Mucosa of descending colon (tissue), 3 donors: ENCODE measurements at regions not wholly inside any gene's neighbourhood (a gene's known extent, or its start where the extent isn't known, plus 50 kb on each side); places are given as distances from the start of the nearest gene placed in this dataset.

ENCODE experiments used
- ATAC-seq: fragments of 200-7000 bp; cut with Tn5 transposase; one replicate; pipeline ENCODE4 v1.9.1; 2020; ENCODE audit warnings: mild to moderate bottlenecking, moderate library complexity
- DNase-seq, 3 donors: peaks; one replicate each; pipeline ENCODE4 v3.0.0-alpha.2; 2020
- H3K36me3 ChIP-seq: fragments of 200-600 bp; one replicate; pipeline ENCODE4 v1.8.0; 2021; ENCODE audit warnings: low read depth, mild to moderate bottlenecking
- H3K4me1 ChIP-seq: fragments of 200-600 bp; one replicate; pipeline ENCODE4 v1.8.0; 2021; ENCODE audit warnings: low read depth, mild to moderate bottlenecking
- H3K4me3 ChIP-seq: fragments of 200-600 bp; one replicate; pipeline ENCODE4 v1.8.0; 2021; ENCODE audit warnings: mild to moderate bottlenecking
- H3K9me3 ChIP-seq: fragments of 200-600 bp; one replicate; pipeline ENCODE4 v1.8.0; 2021; ENCODE audit warnings: mild to moderate bottlenecking
- CTCF ChIP-seq: fragments of 200-600 bp; IDR thresholded peaks from one replicate; pipeline ENCODE4 v1.8.0; 2022; ENCODE audit warnings: antibody characterized with exemption, mild to moderate bottlenecking
- intact Hi-C, 2 donors: fragments of 100-400 bp; cut with DNase I in 1 of 2; cut with micrococcal nuclease in 1 of 2; formaldehyde crosslinking; loops; one replicate each; pipeline versions ENCODE4 v1.11.0 to v1.11.1; 2022; cut with DNase I, micrococcal nuclease
- donor health status: DM: no; HTN: no; CAD: no; lungs with moderate emphysema.
- donor health status: DM: no; HTN: no; CAD: no.
- donor health status: DM: no; HTN: yes; CAD: no.

- no peaks in the 10 kb centered on the region for H3K9me3 ChIP-seq
- ATAC-seq (no peak), DNase-seq (no peak)
- TF ChIP-seq CTCF: no peak
- H3K4me1 ChIP-seq: no peaks in the 10 kb centered on the region
- intact Hi-C loops: no loop called here
- no peak overlapping the region for H3K4me3 ChIP-seq
- no peaks in the 10 kb centered on the region for H3K36me3 ChIP-seq
These were observed 377.3 kb upstream of the KLF12 start for GRCh38 chr13:74511523-74511922.

GRCh38 chr13:74487091-74487722, 353.0 kb upstream of the KLF12 start:
- H3K4me1 ChIP-seq: no peaks in the 10 kb centered on the region
- TF ChIP-seq CTCF: no peak
- H3K4me3 ChIP-seq: no peak overlapping the region
- no peak for DNase-seq
- intact Hi-C loops: no loop called here
- no peak for ATAC-seq
- no peaks in the 10 kb centered on the region for H3K9me3 ChIP-seq
- no peaks in the 10 kb centered on the region for H3K36me3 ChIP-seq

GRCh38 chr13:74485757-74486156, 351.6 kb upstream of the KLF12 start:
- Histone ChIP-seq H3K4me3 (no peak overlapping the region), H3K4me1 (no peaks in the 10 kb centered on the region), H3K9me3 (no peaks in the 10 kb centered on the region), H3K36me3 (no peaks in the 10 kb centered on the region)
- no peak for TF ChIP-seq CTCF
- DNase-seq: no peak
- intact Hi-C loops: no loop called here
- ATAC-seq: no peak

- no peaks in the 10 kb centered on the region for H3K36me3 ChIP-seq
- H3K4me1 ChIP-seq: no peaks in the 10 kb centered on the region
- H3K9me3 ChIP-seq: no peaks in the 10 kb centered on the region
- no peak for TF ChIP-seq CTCF
- no peak overlapping the region for H3K4me3 ChIP-seq
- ATAC-seq: no peak
- DNase-seq: no peak
- intact Hi-C loops: no loop called here
These were observed 344.9 kb upstream of the KLF12 start for GRCh38 chr13:74479124-74479523.

- DNase-seq (no peak), ATAC-seq (no peak)
- intact Hi-C loops: no loop called here
- Histone ChIP-seq H3K4me1 (no peaks in the 10 kb centered on the region), H3K36me3 (no peaks in the 10 kb centered on the region), H3K4me3 (no peak overlapping the region), H3K9me3 (no peaks in the 10 kb centered on the region)
- no peak for TF ChIP-seq CTCF
These were observed 342.6 kb upstream of the KLF12 start for GRCh38 chr13:74476788-74477187.

- ATAC-seq (no peak), DNase-seq (no peak)
- Histone ChIP-seq H3K36me3 (no peaks in the 10 kb centered on the region), H3K4me3 (no peak overlapping the region), H3K9me3 (no peaks in the 10 kb centered on the region), H3K4me1 (no peaks in the 10 kb centered on the region)
- intact Hi-C loops: no loop called here
- TF ChIP-seq CTCF: no peak
These were observed 342.2 kb upstream of the KLF12 start for GRCh38 chr13:74476365-74476764.
